ENCODE measurements at regions not wholly inside any gene's neighbourhood (a gene's known extent, or its start where the extent isn't known, plus 50 kb on each side); places are given as distances from the start of the nearest gene placed in this dataset.

DNA sequence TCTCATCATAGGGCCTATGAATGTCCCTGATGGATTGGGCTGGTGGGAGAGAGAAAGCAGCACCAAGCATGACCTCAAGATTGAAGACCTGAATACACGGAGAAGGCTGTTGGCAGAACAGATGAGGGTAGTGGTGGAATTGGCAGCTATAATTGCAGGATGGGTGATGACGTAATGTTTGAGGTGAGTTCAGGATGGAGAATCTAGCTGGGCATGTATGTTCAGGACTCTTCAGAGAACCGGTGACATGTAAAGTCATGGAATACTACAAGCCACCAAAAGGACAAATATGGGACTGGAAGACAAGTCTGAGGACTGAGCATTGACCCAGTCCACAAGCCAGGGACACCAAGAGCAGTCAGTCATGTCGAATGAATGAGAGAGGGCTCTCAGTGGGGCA, 999.8 kb upstream of the TMEM132C start:
- DNase-seq = no peak

GRCh38 chr12:127268213-127268612, 998.8 kb upstream of the TMEM132C start:
- DNase-seq = no peak

DNA sequence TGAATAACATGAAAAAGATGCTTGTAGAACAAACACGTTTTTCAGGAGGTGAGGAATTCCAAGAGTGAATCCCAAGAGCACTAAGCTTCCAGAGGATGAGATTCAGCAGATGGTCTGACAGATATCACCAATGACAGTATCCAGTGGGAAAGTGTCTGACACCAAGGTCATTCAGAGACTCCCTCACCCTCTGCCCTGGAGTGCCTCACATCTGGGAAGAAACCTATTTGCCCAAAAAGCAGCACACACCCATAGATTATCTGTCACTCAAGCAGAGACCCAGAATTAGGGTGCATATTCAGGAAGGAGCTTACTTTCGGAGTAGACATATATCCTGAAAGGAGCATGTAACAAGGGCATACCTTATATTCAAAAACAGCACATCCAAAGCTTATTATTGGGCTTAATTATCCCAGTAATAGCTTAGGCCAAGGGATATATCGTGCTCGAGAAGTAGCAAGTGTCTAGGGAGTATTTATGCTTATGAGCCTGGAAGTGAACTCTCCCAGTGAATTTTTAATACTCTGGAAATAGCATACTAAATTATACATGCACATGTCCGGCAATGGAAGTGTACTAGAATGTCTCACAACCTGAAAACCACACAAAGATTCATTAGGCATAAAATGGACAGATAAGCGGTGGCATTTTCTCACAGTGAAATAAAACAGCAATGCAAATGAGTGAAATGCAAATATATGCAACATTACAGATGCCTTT, 998.1 kb upstream of the TMEM132C start:
- no peak for DNase-seq

- DNase-seq = no peak
These were observed 996.8 kb upstream of the TMEM132C start for GRCh38 chr12:127270193-127270592.

GRCh38 chr12:127271776-127272175, 995.2 kb upstream of the TMEM132C start:
- DNase-seq = no peak

- DNase-seq = no peak
These were observed 994.1 kb upstream of the TMEM132C start for GRCh38 chr12:127272864-127273263.

- no peak for DNase-seq
These were observed 993.3 kb upstream of the TMEM132C start for GRCh38 chr12:127273626-127274025.

DNA sequence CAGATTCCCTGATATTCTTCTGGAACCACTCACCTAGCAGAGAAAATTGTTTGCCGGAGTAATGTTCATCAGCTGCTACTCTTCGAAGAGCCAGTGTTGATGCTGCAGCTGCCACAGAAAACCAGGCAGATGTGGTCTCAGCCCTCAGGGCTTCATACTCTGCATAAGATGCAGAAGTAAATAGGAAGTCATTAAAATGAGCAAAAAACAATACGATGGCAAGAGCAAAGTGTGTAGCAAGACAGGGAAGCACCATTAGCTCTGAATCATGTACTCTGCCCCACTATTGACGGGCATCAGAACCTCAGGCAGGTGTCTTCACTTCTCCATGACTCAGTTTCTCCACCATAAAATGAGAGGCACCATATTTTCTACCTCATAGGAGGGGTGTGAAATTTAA, 991.6 kb upstream of the TMEM132C start:
- no peak for DNase-seq

DNA sequence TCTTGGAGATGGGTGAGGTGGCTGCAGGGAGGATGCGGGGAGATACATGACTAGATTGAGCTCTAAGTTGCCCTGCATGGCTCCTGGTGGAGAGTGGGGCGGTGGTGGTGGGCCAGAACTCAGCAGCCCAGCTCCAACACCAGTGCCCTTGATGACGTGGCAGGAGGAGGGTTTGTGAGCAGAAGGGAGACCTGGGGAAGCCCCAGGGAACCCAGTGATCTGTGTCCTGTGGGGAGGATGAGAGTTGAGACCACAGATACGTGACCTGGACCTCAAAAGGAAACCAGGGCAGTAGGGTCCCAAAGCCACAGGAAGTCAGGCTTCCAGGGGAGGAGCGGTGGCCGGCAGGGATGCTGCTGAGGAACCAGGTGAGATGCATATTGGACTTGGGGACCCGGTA, 989.1 kb upstream of the TMEM132C start:
- no peak for DNase-seq

DNA sequence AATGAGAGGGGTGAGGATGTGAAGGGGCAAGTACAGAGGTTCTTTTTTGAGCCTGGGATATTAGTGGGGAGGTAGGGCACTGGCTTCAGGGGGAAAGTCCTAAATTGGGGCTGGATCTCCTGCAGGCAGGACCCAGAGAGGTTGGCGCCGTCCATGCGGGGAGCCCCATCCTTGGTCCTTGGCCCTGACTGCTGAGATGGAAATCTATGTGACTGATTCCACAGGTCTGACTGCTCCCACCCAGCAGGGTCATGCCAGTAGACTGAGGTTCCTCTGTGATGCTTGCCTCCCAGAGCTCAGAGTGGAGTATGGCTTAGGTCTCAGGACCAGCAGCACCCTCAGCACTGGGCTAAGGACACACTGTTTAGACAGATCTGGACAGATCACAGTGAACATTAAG, 988.6 kb upstream of the TMEM132C start:
- DNase-seq = no peak

- DNase-seq = peak; percentile 78
These were observed 986.3 kb upstream of the TMEM132C start for GRCh38 chr12:127280393-127281275.

DNA sequence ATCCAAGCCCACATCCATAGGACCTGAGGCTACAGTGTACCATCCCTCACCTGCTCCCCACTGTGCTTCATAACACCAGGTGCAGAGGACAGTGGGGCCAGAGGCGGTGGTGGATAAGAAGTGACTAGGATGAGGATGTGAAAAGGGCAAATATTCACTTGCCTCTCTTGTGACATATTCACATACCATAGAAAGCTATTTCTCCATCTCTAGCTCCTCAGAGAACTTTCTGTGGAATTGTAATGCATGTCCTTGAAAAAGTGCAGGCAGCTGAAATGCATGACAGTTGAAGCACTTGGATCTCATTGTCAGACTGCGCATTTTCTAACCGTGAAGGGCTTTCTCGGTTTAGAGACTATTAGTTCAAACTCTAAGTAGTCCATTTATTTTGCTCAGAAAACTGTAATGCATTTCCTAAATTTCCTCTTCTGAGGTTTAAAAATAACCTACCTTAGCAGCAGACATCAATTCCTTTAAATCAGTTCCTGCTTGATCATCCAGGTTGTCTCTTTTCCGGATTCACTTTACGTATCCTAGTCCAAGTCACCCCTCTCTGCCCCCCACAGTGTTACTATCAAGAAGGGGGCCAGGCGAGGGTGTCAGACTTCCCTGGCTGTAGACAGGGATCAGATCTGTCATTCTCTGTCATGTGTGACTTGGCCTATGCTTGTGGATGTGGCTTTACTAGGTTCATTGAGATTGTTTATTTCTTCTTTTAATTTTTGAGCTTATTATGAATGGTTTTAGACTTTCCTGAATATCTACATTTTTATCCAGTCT, 984.0 kb upstream of the TMEM132C start:
- DNase-seq = no peak

- no peak for DNase-seq
These were observed 982.9 kb upstream of the TMEM132C start for GRCh38 chr12:127284021-127284420.

GRCh38 chr12:127284870-127285431, 982.0 kb upstream of the TMEM132C start:
- DNase-seq = no peak

- DNase-seq = no peak
These were observed 980.7 kb upstream of the TMEM132C start for GRCh38 chr12:127286281-127286680.

GRCh38 chr12:127287256-127287655, 979.7 kb upstream of the TMEM132C start:
- DNase-seq = no peak

DNA sequence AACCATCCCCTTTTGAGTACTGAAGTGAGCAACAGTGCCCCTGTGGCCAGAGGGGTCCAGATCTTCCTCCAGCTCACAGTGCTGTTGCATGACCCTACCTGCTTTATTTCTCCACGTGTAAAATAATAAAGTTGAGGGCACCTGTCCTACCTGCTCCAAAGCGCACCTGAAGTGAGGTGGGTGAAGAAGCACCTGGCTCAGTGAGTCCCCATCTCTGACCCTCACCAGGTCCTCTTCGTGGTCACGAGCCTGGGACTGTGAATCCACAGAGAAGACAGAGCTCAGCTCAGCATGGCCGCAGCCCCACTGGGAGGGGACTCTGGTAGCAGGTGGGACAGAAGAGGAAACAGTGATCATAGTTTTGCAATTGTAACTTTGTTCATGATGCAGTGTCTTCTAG, 976.7 kb upstream of the TMEM132C start:
- no peak for DNase-seq

DNA sequence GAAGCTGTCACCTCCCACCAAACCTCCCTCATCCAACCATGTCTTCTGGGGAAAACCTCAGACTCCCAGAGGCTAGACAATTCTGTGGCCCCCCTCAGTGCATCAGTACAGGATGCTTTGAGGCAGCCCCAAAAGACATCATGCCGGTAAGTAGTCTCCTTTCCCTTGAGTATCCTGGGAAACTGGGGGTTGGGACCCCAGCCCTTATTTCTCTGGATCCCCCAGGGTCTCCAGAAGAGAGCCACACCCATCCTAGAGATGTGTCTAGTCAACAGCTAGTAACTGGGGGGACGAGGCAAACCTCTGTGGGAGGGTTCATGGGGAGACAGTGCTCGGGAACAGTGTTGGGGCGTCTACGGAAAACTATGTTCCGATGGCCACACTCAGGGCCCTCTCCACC, 974.2 kb upstream of the TMEM132C start:
- no peak for DNase-seq

DNA sequence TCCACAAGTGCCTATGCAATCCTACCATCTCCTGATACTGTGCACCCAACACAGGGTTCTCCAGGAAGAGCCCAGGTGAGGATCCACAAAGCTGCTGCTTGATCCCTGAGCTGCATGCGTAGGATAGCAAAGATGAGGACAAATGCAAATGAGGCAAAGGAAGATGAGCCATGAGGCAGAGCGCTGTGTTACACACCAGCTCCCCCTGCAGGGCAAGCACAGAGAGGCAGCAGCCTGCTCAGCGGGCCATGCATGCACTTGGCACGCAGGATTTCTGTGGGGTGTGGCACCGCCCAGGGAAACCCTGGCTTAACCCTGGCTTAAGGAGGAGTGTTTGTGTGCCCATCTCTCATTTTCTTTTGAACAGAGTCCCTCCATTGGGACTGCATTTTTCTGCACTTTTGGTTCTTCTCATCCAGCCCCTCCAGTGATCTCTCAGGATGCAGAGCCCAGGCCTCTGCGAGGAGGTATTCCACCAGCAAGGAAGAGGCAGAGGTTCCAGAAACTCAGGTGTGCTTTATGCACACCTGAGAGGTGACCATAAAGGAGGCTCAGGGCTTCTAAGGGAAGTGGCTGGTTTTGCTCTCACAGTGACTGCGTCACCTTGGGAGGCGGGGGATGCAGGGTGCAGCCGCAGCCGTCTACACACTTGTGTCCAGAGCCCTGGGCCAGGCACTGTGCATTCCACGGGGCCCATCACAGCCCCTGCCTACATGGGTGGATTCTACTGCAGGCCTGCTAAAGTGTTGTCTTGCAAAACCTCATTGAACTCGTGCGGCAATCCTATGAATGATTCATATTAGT, 973.3 kb upstream of the TMEM132C start:
- no peak for DNase-seq

DNA sequence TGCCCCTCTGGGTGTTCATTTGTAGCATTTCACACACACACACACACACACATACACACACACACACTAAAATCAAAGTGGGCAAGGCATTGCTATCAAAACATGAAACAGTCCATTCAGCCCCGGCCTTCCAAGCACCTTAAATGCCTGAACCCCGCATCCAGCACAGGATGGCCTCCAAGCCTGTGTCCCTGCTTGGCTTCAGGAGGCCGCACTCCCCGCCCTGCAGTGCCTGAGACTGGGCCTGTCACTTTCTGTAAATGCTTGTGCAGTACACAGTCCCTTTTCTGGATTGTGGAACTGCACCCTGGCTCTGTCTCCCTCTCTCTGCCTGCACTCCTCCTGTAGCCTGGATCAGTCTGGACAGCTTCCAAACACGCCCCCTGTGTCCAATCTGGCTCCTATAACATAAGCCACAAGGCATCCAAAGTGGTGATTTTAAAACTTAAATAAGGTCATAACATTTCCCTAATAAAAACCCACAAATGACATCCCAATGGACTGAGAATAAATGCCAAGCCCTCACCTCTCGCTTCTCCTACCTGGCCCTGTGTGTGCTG, 972.2 kb upstream of the TMEM132C start:
- DNase-seq = no peak

DNA sequence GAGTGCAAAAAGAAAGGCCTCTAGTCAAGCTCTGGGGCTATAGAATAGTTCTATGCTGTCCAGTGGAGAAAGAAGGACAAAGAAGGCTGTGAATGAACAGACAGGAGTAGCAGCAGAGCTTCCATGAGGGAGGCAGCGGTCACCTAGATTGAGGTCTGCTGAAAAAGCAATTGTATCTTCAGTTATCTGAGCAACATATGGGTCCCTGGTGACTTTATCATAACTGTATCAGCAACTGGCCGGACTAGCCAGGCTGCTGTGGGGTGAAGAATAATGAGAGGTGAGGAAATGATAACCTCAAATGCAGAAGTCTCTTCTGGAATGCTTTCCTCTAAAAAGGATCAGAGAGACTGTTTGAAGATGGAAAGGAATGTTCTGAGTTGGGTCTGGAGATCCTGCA, 971.3 kb upstream of the TMEM132C start:
- no peak for DNase-seq

DNA sequence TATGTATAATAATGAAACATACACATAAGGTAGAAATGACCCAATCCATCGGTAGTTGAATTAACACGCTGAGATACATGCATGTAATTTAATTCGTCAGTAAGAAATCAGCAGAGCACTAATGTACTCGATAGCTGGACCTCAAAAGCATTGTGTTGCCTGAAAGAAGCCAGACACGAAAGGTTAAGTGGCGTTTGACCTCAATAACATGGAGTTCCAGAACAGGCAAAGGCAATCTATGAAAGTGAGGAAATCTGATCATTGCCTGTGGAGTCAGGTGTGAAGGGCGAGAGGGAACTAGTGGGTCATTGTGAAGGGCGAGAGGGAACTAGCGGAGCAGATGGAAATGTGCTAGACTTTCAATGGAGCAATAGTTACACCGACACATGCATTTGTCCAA, 970.4 kb upstream of the TMEM132C start:
- no peak for DNase-seq

Measured in retina (tissue), 1 donor.